ENCODE measurements at regions not wholly inside any gene's neighbourhood (a gene's known extent, or its start where the extent isn't known, plus 50 kb on each side); places are given as distances from the start of the nearest gene placed in this dataset.

GRCh38 chr5:117486879-117487391 lies 912.3 kb upstream of the SEMA6A start:
- no peaks in the 10 kb centered on the region for H3K4me1 ChIP-seq (ENCODE audit: control insufficient read depth, insufficient read depth, low read length)
- H3K4me3 ChIP-seq (ENCODE audit: low read depth, low read length) = no peak overlapping the region
- no peak overlapping the region for H3K9ac ChIP-seq (ENCODE audit: low read length)
- no peaks in the 10 kb centered on the region for H3K36me3 ChIP-seq (ENCODE audit: control insufficient read depth, insufficient read depth, low read length)
- H3K27me3 ChIP-seq (ENCODE audit: control insufficient read depth, insufficient read depth, low read length) = no peaks in the 10 kb centered on the region
- H3K27ac ChIP-seq (ENCODE audit: low read depth, low read length) = no peak overlapping the region
- H3K9me3 ChIP-seq (ENCODE audit: control insufficient read depth, insufficient read depth, low read depth, low read length) = no peaks in the 10 kb centered on the region

GRCh38 chr5:117486261-117486660 lies 911.6 kb upstream of the SEMA6A start:
- no peak overlapping the region for H3K27ac ChIP-seq (ENCODE audit: low read depth, low read length)
- no peaks in the 10 kb centered on the region for H3K4me1 ChIP-seq (ENCODE audit: control insufficient read depth, insufficient read depth, low read length)
- no peaks in the 10 kb centered on the region for H3K36me3 ChIP-seq (ENCODE audit: control insufficient read depth, insufficient read depth, low read length)
- no peaks in the 10 kb centered on the region for H3K27me3 ChIP-seq (ENCODE audit: control insufficient read depth, insufficient read depth, low read length)
- H3K9me3 ChIP-seq (ENCODE audit: control insufficient read depth, insufficient read depth, low read depth, low read length) = no peaks in the 10 kb centered on the region
- H3K4me3 ChIP-seq (ENCODE audit: low read depth, low read length) = no peak overlapping the region
- H3K9ac ChIP-seq (ENCODE audit: low read length) = no peak overlapping the region

GRCh38 chr5:117475919-117476318 lies 901.3 kb upstream of the SEMA6A start:
- Histone ChIP-seq H3K36me3 (ENCODE audit: control insufficient read depth, insufficient read depth, low read length) (no peaks in the 10 kb centered on the region), H3K27ac (ENCODE audit: low read depth, low read length) (no peak overlapping the region), H3K9ac (ENCODE audit: low read length) (no peak overlapping the region), H3K4me1 (ENCODE audit: control insufficient read depth, insufficient read depth, low read length) (no peaks in the 10 kb centered on the region), H3K4me3 (ENCODE audit: low read depth, low read length) (no peak overlapping the region), H3K27me3 (ENCODE audit: control insufficient read depth, insufficient read depth, low read length) (no peaks in the 10 kb centered on the region), H3K9me3 (ENCODE audit: control insufficient read depth, insufficient read depth, low read depth, low read length) (no peaks in the 10 kb centered on the region)

- H3K27ac ChIP-seq (ENCODE audit: low read depth, low read length) = peak overlapping the region; percentile 39; the same call in 1 of the 2 replicates
- H3K4me3 ChIP-seq (ENCODE audit: low read depth, low read length) = no peak overlapping the region
- H3K9ac ChIP-seq (ENCODE audit: low read length) = no peak overlapping the region
- H3K36me3 ChIP-seq (ENCODE audit: control insufficient read depth, insufficient read depth, low read length) = no peaks in the 10 kb centered on the region
- no peaks in the 10 kb centered on the region for H3K9me3 ChIP-seq (ENCODE audit: control insufficient read depth, insufficient read depth, low read depth, low read length)
- no peaks in the 10 kb centered on the region for H3K4me1 ChIP-seq (ENCODE audit: control insufficient read depth, insufficient read depth, low read length)
- no peaks in the 10 kb centered on the region for H3K27me3 ChIP-seq (ENCODE audit: control insufficient read depth, insufficient read depth, low read length)
Observed at GRCh38 chr5:117473165-117473564, 898.5 kb upstream of the SEMA6A start.

GRCh38 chr5:117463881-117464570 lies 889.4 kb upstream of the SEMA6A start:
- Histone ChIP-seq H3K9me3 (ENCODE audit: control insufficient read depth, insufficient read depth, low read depth, low read length) (no peaks in the 10 kb centered on the region), H3K4me1 (ENCODE audit: control insufficient read depth, insufficient read depth, low read length) (no peaks in the 10 kb centered on the region), H3K9ac (ENCODE audit: low read length) (no peak overlapping the region), H3K36me3 (ENCODE audit: control insufficient read depth, insufficient read depth, low read length) (no peaks in the 10 kb centered on the region), H3K27me3 (ENCODE audit: control insufficient read depth, insufficient read depth, low read length) (no peaks in the 10 kb centered on the region), H3K27ac (ENCODE audit: low read depth, low read length) (no peak overlapping the region), H3K4me3 (ENCODE audit: low read depth, low read length) (no peak overlapping the region)

- no peak overlapping the region for H3K9ac ChIP-seq (ENCODE audit: low read length)
- no peaks in the 10 kb centered on the region for H3K27me3 ChIP-seq (ENCODE audit: control insufficient read depth, insufficient read depth, low read length)
- no peaks in the 10 kb centered on the region for H3K36me3 ChIP-seq (ENCODE audit: control insufficient read depth, insufficient read depth, low read length)
- H3K9me3 ChIP-seq (ENCODE audit: control insufficient read depth, insufficient read depth, low read depth, low read length) = no peaks in the 10 kb centered on the region
- H3K4me3 ChIP-seq (ENCODE audit: low read depth, low read length) = no peak overlapping the region
- no peak overlapping the region for H3K27ac ChIP-seq (ENCODE audit: low read depth, low read length)
- H3K4me1 ChIP-seq (ENCODE audit: control insufficient read depth, insufficient read depth, low read length) = no peaks in the 10 kb centered on the region
Observed at GRCh38 chr5:117461966-117462365, 887.3 kb upstream of the SEMA6A start.

GRCh38 chr5:117461403-117461802 lies 886.8 kb upstream of the SEMA6A start:
- H3K27ac ChIP-seq (ENCODE audit: low read depth, low read length) = no peak overlapping the region
- no peak overlapping the region for H3K9ac ChIP-seq (ENCODE audit: low read length)
- H3K4me1 ChIP-seq (ENCODE audit: control insufficient read depth, insufficient read depth, low read length) = no peaks in the 10 kb centered on the region
- no peaks in the 10 kb centered on the region for H3K9me3 ChIP-seq (ENCODE audit: control insufficient read depth, insufficient read depth, low read depth, low read length)
- no peaks in the 10 kb centered on the region for H3K36me3 ChIP-seq (ENCODE audit: control insufficient read depth, insufficient read depth, low read length)
- no peaks in the 10 kb centered on the region for H3K27me3 ChIP-seq (ENCODE audit: control insufficient read depth, insufficient read depth, low read length)
- H3K4me3 ChIP-seq (ENCODE audit: low read depth, low read length) = no peak overlapping the region

GRCh38 chr5:117457656-117458055 lies 883.0 kb upstream of the SEMA6A start:
- no peaks in the 10 kb centered on the region for H3K9me3 ChIP-seq (ENCODE audit: control insufficient read depth, insufficient read depth, low read depth, low read length)
- H3K27ac ChIP-seq (ENCODE audit: low read depth, low read length) = no peak overlapping the region
- no peak overlapping the region for H3K4me3 ChIP-seq (ENCODE audit: low read depth, low read length)
- H3K9ac ChIP-seq (ENCODE audit: low read length) = no peak overlapping the region
- no peaks in the 10 kb centered on the region for H3K27me3 ChIP-seq (ENCODE audit: control insufficient read depth, insufficient read depth, low read length)
- H3K4me1 ChIP-seq (ENCODE audit: control insufficient read depth, insufficient read depth, low read length) = 0 out of 2 replicates have a peak, but pooled peaks cover 2% of the 10 kb centered on the region
- H3K36me3 ChIP-seq (ENCODE audit: control insufficient read depth, insufficient read depth, low read length) = no peaks in the 10 kb centered on the region

- Histone ChIP-seq H3K27ac (ENCODE audit: low read depth, low read length) (no peak overlapping the region), H3K27me3 (ENCODE audit: control insufficient read depth, insufficient read depth, low read length) (no peaks in the 10 kb centered on the region), H3K9me3 (ENCODE audit: control insufficient read depth, insufficient read depth, low read depth, low read length) (no peaks in the 10 kb centered on the region), H3K4me1 (ENCODE audit: control insufficient read depth, insufficient read depth, low read length) (0 out of 2 replicates have a peak, but pooled peaks cover 2% of the 10 kb centered on the region), H3K4me3 (ENCODE audit: low read depth, low read length) (no peak overlapping the region), H3K36me3 (ENCODE audit: control insufficient read depth, insufficient read depth, low read length) (no peaks in the 10 kb centered on the region), H3K9ac (ENCODE audit: low read length) (no peak overlapping the region)
Observed at GRCh38 chr5:117456866-117457470, 882.3 kb upstream of the SEMA6A start.

GRCh38 chr5:117455236-117456233 lies 880.9 kb upstream of the SEMA6A start:
- H3K27ac ChIP-seq (ENCODE audit: low read depth, low read length) = no peak overlapping the region
- H3K9ac ChIP-seq (ENCODE audit: low read length) = peak overlapping the region; percentile 58
- H3K4me3 ChIP-seq (ENCODE audit: low read depth, low read length) = peak overlapping the region; percentile 82
- no peaks in the 10 kb centered on the region for H3K36me3 ChIP-seq (ENCODE audit: control insufficient read depth, insufficient read depth, low read length)
- H3K27me3 ChIP-seq (ENCODE audit: control insufficient read depth, insufficient read depth, low read length) = no peaks in the 10 kb centered on the region
- no peaks in the 10 kb centered on the region for H3K9me3 ChIP-seq (ENCODE audit: control insufficient read depth, insufficient read depth, low read depth, low read length)
- 0 out of 2 replicates have a peak, but pooled peaks cover 2% of the 10 kb centered on the region for H3K4me1 ChIP-seq (ENCODE audit: control insufficient read depth, insufficient read depth, low read length)
